Neural progenitor cell (in vitro differentiated cells): ENCODE measurements at regions not wholly inside any gene's neighbourhood (a gene's known extent, or its start where the extent isn't known, plus 50 kb on each side); places are given as distances from the start of the nearest gene placed in this dataset.
"Not testable (repeated sequence)": the region's sequence is repeated elsewhere in the genome, so short reads cannot be mapped to it uniquely, and the experiment has no call there.

ENCODE experiments used
- CTCF ChIP-seq: fragments of 200-600 bp; sonication (generic); IDR thresholded peaks from 2 replicates; pipeline ENCODE4 v1.5.1; 2017; ENCODE audit warnings: antibody characterized with exemption, mild to moderate bottlenecking
- EZH2 ChIP-seq: fragments of 200-600 bp; sonication (generic); IDR thresholded peaks from 2 replicates; pipeline ENCODE4 v1.6.1; 2017; ENCODE audit warnings: antibody characterized with exemption, mild to moderate bottlenecking, moderate library complexity
- EZH2phosphoT487 ChIP-seq: fragments of 200-600 bp; sonication (generic); IDR thresholded peaks from 2 replicates; pipeline ENCODE4 v1.6.1; 2017; ENCODE audit warnings: antibody characterized with exemption

- TF ChIP-seq CTCF, EZH2phosphoT487, EZH2: not testable (repeated sequence)
These were observed 69.0 kb upstream of the FHIP2A start for GRCh38 chr10:114752570-114752969.
